ENCODE measurements at regions not wholly inside any gene's neighbourhood (a gene's known extent, or its start where the extent isn't known, plus 50 kb on each side); places are given as distances from the start of the nearest gene placed in this dataset.

DNA sequence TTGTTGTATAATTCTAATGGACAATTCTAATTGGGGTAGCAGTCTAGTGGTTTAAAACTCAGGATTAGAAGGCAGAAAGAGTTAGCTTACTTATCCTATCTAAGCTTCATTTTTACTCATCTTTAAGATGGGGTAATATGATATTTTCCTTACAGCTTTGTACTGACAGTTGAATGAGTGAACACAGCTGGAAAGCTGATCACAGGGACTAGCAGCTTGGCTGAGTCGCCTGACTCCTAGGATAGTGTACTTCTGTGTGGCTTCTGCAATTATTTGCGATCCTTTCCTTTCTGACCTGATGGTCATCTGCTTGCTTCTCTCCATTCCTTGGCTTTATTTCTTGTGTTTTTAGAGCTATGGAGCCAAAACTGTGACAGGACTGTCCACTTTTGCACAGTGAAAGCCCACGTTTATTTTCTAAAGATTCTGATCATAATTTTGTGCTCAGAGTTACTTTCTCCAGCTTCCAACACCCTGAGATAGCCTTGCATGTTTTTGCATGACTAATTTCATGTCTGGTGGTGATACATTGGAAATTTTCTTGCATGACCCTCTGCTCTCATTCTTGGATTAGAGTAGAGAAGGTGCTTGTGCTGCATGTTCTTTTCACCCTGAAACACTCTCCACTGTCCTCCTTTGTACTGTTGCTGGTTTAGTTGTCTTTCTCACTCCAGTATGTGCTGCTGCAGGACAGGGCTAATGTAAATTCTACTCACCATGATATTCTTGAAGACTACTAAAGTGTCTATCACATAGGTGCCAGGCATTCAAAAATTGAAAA lies 377.0 kb upstream of the ATP2B1 start:
- ChIA-PET CTCF (interaction anchor here (0.6 to 1.5 kb wide), 3 partner anchors 10 to 769 kb away, joined by 3 to 6 read pairs (median 5); no protein-coding TSS in a partner anchor), POLR2A (no interaction called here)
- TF ChIP-seq, protein P1, sequence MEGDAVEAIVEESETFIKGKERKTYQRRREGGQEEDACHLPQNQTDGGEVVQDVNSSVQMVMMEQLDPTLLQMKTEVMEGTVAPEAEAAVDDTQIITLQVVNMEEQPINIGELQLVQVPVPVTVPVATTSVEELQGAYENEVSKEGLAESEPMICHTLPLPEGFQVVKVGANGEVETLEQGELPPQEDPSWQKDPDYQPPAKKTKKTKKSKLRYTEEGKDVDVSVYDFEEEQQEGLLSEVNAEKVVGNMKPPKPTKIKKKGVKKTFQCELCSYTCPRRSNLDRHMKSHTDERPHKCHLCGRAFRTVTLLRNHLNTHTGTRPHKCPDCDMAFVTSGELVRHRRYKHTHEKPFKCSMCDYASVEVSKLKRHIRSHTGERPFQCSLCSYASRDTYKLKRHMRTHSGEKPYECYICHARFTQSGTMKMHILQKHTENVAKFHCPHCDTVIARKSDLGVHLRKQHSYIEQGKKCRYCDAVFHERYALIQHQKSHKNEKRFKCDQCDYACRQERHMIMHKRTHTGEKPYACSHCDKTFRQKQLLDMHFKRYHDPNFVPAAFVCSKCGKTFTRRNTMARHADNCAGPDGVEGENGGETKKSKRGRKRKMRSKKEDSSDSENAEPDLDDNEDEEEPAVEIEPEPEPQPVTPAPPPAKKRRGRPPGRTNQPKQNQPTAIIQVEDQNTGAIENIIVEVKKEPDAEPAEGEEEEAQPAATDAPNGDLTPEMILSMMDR (IDR thresholded peaks at IDR 0.05; ENCODE audit: insufficient read depth, low read depth, low read length), result no peak
- no peaks in the 10 kb centered on the region for H3K27me3 ChIP-seq (ENCODE audit: control insufficient read depth, insufficient read depth, low read length)
- H3K36me3 ChIP-seq (ENCODE audit: control insufficient read depth, insufficient read depth, low read length), result no peaks in the 10 kb centered on the region
- H3K4me3 ChIP-seq (ENCODE audit: low read depth, low read length), result no peak overlapping the region
- DNase-seq (ENCODE audit: low read depth), result no peak

- DNase-seq (ENCODE audit: low read depth), result no peak
- H3K27me3 ChIP-seq (ENCODE audit: control insufficient read depth, insufficient read depth, low read length), result no peaks in the 10 kb centered on the region
- H3K4me3 ChIP-seq (ENCODE audit: low read depth, low read length), result no peak overlapping the region
- ChIA-PET CTCF (no interaction called here), POLR2A (no interaction called here)
- TF ChIP-seq, protein P1 (IDR thresholded peaks at IDR 0.05; ENCODE audit: insufficient read depth, low read depth, low read length), result no peak
- H3K36me3 ChIP-seq (ENCODE audit: control insufficient read depth, insufficient read depth, low read length), result no peaks in the 10 kb centered on the region
These were observed 375.4 kb upstream of the ATP2B1 start for GRCh38 chr12:90084018-90084417.

GRCh38 chr12:90080616-90081015 lies 372.0 kb upstream of the ATP2B1 start:
- POLR2A ChIA-PET, result no interaction called here
- TF ChIP-seq, protein P1 (IDR thresholded peaks at IDR 0.05; ENCODE audit: insufficient read depth, low read depth, low read length), result no peak
- CTCF ChIA-PET, result interaction anchor here (2.0 kb wide), 1 partner anchor 11 kb away, joined by 6 read pairs; no protein-coding TSS in a partner anchor

GRCh38 chr12:90079529-90080210 lies 371.0 kb upstream of the ATP2B1 start:
- H3K36me3 ChIP-seq (ENCODE audit: control insufficient read depth, insufficient read depth, low read length), result no peaks in the 10 kb centered on the region
- TF ChIP-seq, protein P1 (IDR thresholded peaks at IDR 0.05; ENCODE audit: insufficient read depth, low read depth, low read length), result no peak
- no peaks in the 10 kb centered on the region for H3K27me3 ChIP-seq (ENCODE audit: control insufficient read depth, insufficient read depth, low read length)
- DNase-seq (ENCODE audit: low read depth), result no peak
- CTCF ChIA-PET, result interaction anchor here (1.5 kb wide), 1 partner anchor 19 kb away, joined by 4 read pairs; no protein-coding TSS in a partner anchor
- H3K4me3 ChIP-seq (ENCODE audit: low read depth, low read length), result no peak overlapping the region
- POLR2A ChIA-PET, result no interaction called here

More at GRCh38 chr12:90080616-90081015, 372.0 kb upstream of the ATP2B1 start:
- H3K27me3 ChIP-seq (ENCODE audit: control insufficient read depth, insufficient read depth, low read length), result no peaks in the 10 kb centered on the region
- no peak for DNase-seq (ENCODE audit: low read depth)
- no peaks in the 10 kb centered on the region for H3K36me3 ChIP-seq (ENCODE audit: control insufficient read depth, insufficient read depth, low read length)
- H3K4me3 ChIP-seq (ENCODE audit: low read depth, low read length), result no peak overlapping the region

- no peak for DNase-seq (ENCODE audit: low read depth)
- CTCF ChIA-PET, result interaction anchor here (1.5 kb wide), 1 partner anchor 18 kb away, joined by 4 read pairs; no protein-coding TSS in a partner anchor
- no peak overlapping the region for H3K4me3 ChIP-seq (ENCODE audit: low read depth, low read length)
- no peaks in the 10 kb centered on the region for H3K36me3 ChIP-seq (ENCODE audit: control insufficient read depth, insufficient read depth, low read length)
- TF ChIP-seq, protein P1 (IDR thresholded peaks at IDR 0.05; ENCODE audit: insufficient read depth, low read depth, low read length), result no peak
- H3K27me3 ChIP-seq (ENCODE audit: control insufficient read depth, insufficient read depth, low read length), result no peaks in the 10 kb centered on the region
- POLR2A ChIA-PET, result no interaction called here
These were observed 369.7 kb upstream of the ATP2B1 start for GRCh38 chr12:90078344-90078743.

Data from BJ (cell line).